HG03575 (cell line): ENCODE measurements at regions not wholly inside any gene's neighbourhood (a gene's known extent, or its start where the extent isn't known, plus 50 kb on each side); places are given as distances from the start of the nearest gene placed in this dataset.
A peak's percentile ranks its signal among the peaks of the same experiment; 100 is the strongest.
"Not testable (repeated sequence)": the region's sequence is repeated elsewhere in the genome, so short reads cannot be mapped to it uniquely, and the experiment has no call there.

Source experiments
- ATAC-seq: cut with Tn5 transposase; IDR thresholded peaks from one replicate; pipeline ENCODE4 v1.9.1; 2021; ENCODE audit not compliant: unreplicated experiment, insufficient number of reproducible peaks, low FRiP score; ENCODE audit errors: extremely low read depth

DNA sequence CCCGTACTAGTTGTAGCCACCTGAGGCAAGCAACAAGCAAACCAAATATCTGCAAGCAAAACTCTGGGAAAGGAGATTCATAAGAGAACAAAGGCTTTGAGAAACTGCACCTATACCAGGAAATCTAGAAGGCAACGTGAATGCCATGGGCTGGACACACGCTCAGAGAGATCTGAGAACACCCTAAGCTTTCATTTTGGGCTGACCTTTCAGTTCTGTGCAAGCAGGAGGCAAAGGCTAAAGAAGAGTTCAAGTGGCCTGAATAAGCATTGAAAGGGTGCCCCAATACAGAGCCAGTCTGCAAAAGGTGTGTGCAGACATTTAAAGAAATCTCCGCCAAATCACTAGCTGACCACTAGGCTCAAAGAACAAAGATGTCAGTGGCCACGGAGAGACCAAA lies 461.6 kb downstream of the PYDC2 start:
- no peak for ATAC-seq

GRCh38 chr3:191927183-191927817 lies 466.3 kb downstream of the PYDC2 start:
- not testable (repeated sequence) for ATAC-seq

- not testable (repeated sequence) for ATAC-seq
These were observed 467.0 kb downstream of the PYDC2 start for GRCh38 chr3:191927998-191928397.

DNA sequence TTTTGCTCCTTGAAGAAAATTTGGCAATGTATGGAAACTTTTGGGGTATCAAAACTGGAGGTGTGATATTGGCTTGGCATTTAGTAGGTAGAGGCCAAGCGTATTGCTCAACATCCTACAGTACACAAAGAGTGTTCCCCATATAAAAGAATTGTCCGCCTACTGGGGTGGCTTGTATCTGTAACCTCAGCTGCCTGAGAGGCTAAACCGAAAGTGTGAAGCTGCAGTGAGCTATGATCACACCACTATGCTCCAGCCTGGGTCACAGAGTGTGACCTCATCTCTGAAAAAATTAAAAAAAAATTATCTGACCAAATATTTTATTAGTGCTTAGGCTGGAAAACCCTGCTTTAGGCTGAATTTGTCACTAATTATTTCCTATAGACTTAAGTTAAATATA lies 483.9 kb downstream of the PYDC2 start:
- ATAC-seq: no peak

GRCh38 chr3:191952186-191952585 lies 491.2 kb downstream of the PYDC2 start:
- ATAC-seq: no peak

DNA sequence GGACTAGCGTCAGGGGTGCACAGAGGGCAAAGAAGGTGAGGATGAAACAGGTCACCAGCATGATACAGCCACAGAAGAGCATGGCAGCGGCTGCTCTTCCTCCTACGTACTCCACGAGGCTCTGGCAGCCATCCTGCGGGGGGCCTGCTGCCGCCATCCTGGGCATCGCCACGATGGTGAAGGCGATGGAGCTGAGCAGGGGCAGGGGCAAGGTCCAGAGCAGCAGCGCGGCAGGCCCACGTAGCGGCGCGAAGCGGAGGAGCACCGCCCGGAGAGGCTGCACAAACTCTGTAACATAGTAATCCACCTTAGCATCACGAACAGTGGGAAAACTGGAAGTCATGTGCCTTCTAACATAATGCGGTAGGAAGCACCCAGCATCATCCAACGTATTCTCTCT lies 491.6 kb downstream of the PYDC2 start:
- no peak for ATAC-seq

- peak; percentile 61 for ATAC-seq
These were observed 498.2 kb downstream of the PYDC2 start for GRCh38 chr3:191958980-191959671.

DNA sequence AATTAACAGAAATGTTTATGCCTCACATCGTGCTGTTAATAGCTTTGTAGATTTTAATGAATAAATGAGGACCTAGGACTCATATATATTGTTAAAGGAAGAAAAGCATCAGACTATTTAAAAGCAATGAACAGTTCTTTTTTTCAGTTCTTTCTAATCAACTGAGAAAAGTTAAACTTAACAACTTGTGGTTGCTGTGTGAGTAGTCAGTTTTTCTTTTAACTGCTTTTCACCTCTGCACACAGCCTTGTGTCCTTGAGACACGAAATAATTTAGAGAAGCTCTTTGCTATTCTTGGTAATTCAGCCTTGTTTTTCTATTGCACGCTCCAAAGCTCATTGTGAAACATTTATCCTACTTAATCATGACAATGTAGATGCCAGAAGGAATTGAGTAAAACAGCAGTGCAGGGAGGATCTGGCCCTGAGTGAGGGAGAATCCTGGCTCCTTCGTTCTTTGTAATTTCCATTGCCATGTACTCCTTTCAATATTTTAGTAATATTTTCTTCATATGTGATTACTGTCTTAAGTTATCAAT lies 499.0 kb downstream of the PYDC2 start:
- no peak for ATAC-seq

DNA sequence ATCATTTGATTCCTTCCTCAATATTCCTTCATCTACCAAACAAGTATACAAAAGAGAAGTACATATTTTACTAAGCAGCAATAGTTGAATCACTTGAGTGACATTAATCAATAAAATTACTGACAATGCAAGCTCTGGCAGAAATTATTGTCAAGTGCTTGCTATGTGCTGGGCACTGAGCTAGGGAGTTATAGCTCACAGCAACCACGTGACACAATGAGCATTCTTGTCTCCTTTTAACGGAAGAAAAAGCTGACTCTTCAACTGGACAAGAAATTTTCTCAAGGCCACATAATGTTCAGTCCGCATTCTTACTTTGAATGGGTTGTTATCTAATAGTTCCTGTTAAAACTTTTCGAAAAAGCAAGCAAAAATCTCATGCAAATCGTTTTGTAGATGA lies 500.1 kb downstream of the PYDC2 start:
- ATAC-seq: no peak

- no peak for ATAC-seq
These were observed 500.6 kb downstream of the PYDC2 start for GRCh38 chr3:191961529-191961928.

DNA sequence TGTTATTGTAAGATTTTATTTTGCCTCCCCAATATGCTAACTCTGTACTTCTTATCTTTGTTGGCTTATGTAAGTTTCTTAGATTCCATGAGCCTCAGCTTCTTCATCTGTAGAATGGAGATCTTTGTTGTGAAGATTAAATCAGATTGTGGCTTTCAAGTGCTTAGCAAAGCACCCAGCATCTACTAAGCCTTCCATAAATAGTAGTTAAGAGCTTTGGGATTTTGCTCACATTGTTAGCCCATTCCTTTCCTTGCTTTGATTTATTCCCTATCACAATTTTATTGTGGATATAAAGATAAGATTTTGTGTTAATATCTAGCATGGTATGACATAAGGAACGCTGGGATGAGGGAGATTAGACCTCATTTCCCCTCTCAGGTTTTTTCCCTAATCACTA lies 501.4 kb downstream of the PYDC2 start:
- ATAC-seq: no peak

GRCh38 chr3:191963182-191963581 lies 502.2 kb downstream of the PYDC2 start:
- ATAC-seq: no peak

DNA sequence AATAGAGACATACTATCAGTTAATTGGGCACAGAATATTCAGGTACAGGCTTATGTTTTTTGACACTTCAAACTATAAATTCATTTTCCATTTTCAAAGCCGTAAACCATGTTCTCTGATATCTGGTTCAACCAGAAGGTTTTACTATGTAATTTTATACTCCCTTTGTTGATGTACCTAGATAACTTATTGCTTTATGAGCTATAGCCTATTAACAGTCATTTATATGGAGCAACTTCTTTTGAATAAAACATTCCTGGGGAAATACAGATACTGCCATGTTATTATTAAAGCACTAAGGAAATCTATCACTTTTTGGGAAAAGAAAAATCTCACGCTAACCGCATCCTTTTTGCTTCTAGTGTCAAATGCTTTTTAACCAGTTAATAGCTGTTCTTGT lies 505.6 kb downstream of the PYDC2 start:
- ATAC-seq: no peak

DNA sequence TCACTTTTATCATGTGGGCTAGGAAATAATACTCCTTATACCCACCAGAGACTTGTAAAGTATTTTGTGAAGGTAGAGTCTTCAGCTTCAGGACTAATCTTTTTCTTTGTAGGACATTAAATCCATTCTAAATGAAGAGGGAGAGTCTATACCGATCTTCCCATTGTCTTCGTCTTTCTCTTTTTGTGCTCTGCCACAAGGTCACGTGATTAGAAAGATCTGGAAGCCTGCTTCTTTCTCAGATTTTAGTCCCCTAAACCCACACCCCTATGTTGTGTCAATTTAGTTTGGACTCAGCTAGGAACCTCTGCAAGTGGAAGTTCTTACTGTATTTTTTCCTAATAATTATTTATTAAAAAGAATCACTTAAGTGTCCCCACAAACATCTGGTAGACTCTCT lies 507.3 kb downstream of the PYDC2 start:
- ATAC-seq: no peak

GRCh38 chr3:191972714-191973398 lies 511.9 kb downstream of the PYDC2 start:
- no peak for ATAC-seq

DNA sequence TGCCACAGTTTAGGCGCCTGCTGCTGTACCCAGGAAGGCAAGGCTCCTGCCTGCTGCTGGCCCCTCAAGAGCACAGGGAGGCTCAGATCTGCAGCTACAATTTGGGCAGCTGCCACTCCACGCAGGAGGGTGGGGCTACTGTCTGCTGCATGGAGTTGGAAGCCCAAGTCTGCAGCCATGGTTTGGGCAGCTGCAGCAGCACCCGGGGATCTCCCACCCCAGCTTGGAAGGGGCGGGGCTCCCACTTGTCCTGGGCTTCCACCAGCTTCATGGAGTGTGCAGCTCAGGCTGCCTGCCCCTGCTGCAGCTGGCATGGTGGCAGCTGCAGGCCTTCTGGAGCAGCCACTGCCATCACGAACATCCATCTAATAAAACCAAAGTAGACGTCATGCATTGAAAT lies 512.9 kb downstream of the PYDC2 start:
- no peak for ATAC-seq

- ATAC-seq: no peak
These were observed 515.0 kb downstream of the PYDC2 start for GRCh38 chr3:191975936-191976335.

- no peak for ATAC-seq
These were observed 519.5 kb downstream of the PYDC2 start for GRCh38 chr3:191980443-191980842.

DNA sequence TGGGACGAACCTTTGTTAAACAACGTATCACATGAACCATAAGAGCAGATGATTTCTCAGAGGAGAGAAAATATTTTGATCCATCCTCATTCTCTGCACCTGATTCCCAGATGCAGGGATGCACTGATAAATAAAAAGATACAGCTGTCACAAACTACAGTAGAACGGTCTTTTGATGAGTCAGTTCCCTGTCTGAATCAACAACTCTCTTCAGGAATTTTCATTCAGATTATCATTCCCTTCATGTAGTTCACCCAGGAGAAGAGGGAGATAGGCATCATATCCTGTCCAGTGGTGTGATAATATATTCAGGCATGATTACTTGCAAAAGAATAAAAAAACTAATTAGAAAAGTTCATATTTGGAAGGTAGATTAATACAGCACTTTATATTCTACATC lies 521.5 kb downstream of the PYDC2 start:
- ATAC-seq: no peak

DNA sequence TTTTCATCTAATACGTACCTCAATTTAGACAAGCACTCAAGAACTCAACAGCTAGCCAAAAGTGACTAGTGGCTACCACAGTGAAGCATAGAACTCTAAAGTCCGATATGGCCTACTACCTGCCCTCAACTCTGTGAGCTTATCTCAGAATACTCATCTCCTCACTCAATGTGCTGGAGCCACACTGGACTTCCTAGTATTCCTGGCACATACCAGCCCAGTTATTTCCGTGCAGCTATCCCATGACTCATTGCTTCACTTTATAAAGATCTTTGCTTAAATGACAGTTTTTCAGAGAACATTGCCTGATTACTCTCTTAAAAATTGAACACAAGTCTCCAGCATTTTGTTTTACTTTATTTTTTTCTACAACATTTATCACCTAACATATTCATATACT lies 524.7 kb downstream of the PYDC2 start:
- ATAC-seq: no peak
